ENCODE measurements at regions not wholly inside any gene's neighbourhood (a gene's known extent, or its start where the extent isn't known, plus 50 kb on each side); places are given as distances from the start of the nearest gene placed in this dataset.

- TF ChIP-seq BCL3 (IDR thresholded peaks at IDR 0.05; ENCODE audit: borderline replicate concordance, insufficient read depth, low read depth, low read length, poor library complexity, severe bottlenecking) (no peak), YBX1 (IDR thresholded peaks at IDR 0.05) (no peak), ZNF687 (IDR thresholded peaks at IDR 0.05) (no peak), ATF3 (IDR thresholded peaks at IDR 0.05; ENCODE audit: borderline replicate concordance, extremely low read depth, low read depth, low read length) (no peak)
These were observed 168.1 kb upstream of the RMP24 start (continued) for GRCh38 chr18:35804377-35804776.

GRCh38 chr18:35807811-35808335 lies 164.6 kb upstream of the RMP24 start:
- intact Hi-C loops (cut with micrococcal nuclease; ENCODE audit: unreplicated experiment), result no loop called here
- Histone ChIP-seq H3K27me3 (replicated peaks in 1 of 2; ENCODE audit: control insufficient read depth in 2 of 2, insufficient read depth in 2 of 2, low read length in 1 of 2) (no peaks in the 10 kb centered on the region), H3K9me3 (replicated peaks; ENCODE audit: control insufficient read depth, insufficient read depth, low read length) (no peaks in the 10 kb centered on the region), H3K4me3 (no peak overlapping the region), H3K36me3 (ENCODE audit: control insufficient read depth in 2 of 2, insufficient read depth in 2 of 2, low read length in 1 of 2) (no peaks in the 10 kb centered on the region), H3K4me2 (ENCODE audit: control insufficient read depth, insufficient read depth) (no peak overlapping the region), H4K20me1 (ENCODE audit: control insufficient read depth, insufficient read depth) (no peaks in the 10 kb centered on the region), H3K27ac (ENCODE audit: control insufficient read depth, insufficient read depth) (no peak overlapping the region), H3K9ac (ENCODE audit: control insufficient read depth, insufficient read depth, low read length) (no peak overlapping the region), H2AFZ (ENCODE audit: control insufficient read depth, low read depth, low read length) (no peak overlapping the region), H3K4me1 (ENCODE audit: control insufficient read depth, insufficient read depth, low read length) (peaks cover 15% of the 10 kb centered on the region), H3K79me2 (ENCODE audit: control insufficient read depth, insufficient read depth, low read length) (no peaks in the 10 kb centered on the region)
- CTCF ChIA-PET, result no interaction called here
- in situ Hi-C loops (cut with MboI), result no loop called here
- FAIRE-seq (no peak), DNase-seq (ENCODE audit: low read depth, low spot score) (no peak), ATAC-seq (no peak)
- RAD21 ChIA-PET (ENCODE audit: unreplicated experiment), result no interaction called here
- BruUV-seq (replicated peaks), result no TSS peak
- WGBS (ENCODE audit: insufficient coverage, insufficient replicate concordance, low lambda C conversion rate, missing lambda C conversion rate), result 15% methylated on average over 2 of the region's 2 CpGs
- POLR2A ChIA-PET, result no interaction called here
- SMC1A ChIA-PET (ENCODE audit: uncharacterized antibody, unreplicated experiment), result no interaction called here
- TF ChIP-seq STAT1 (conservative IDR thresholded peaks at IDR 0.05) (no peak), LARP7 (IDR thresholded peaks at IDR 0.05) (no peak), POLR2AphosphoS2 (IDR thresholded peaks at IDR 0.05; ENCODE audit: low read depth, low read length) (no peak), SMC3 (IDR thresholded peaks at IDR 0.05; ENCODE audit: borderline replicate concordance, low read length) (no peak), ZBTB33 (IDR thresholded peaks at IDR 0.05) (no peak), FOXK2 (IDR thresholded peaks at IDR 0.05) (no peak), ESRRA (IDR thresholded peaks at IDR 0.05; ENCODE audit: low read length) (no peak), NRF1 (conservative IDR thresholded peaks at IDR 0.05; ENCODE audit: low read depth, low read length) (no peak), HCFC1 (IDR thresholded peaks at IDR 0.05; ENCODE audit: low read length) (no peak), MEF2B (IDR thresholded peaks at IDR 0.05; ENCODE audit: partially characterized antibody, poor library complexity, severe bottlenecking) (no peak), PBX3 (IDR thresholded peaks at IDR 0.05; ENCODE audit: insufficient replicate concordance, low read depth, low read length) (no peak)
